ENCODE measurements at regions not wholly inside any gene's neighbourhood (a gene's known extent, or its start where the extent isn't known, plus 50 kb on each side); places are given as distances from the start of the nearest gene placed in this dataset.

DNA sequence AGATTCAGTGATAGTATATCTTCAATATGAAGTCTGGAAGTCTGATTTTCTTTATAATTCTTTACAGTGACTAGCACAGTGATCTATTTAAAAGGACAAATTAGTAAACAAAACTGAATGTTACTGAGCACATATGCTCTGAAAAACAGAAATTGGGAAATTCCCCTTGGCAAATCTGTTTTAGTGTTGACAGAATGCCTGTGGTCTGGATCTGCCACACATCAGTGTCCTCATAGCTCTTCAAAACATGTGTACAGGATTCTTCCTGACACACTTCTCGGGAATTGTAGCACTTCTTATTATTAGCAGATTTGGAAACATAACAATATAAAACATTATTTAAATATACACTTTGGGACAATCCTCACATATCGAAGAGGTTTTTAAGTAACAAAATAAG, 354.3 kb downstream of the COL12A1 start:
- no peak overlapping the region for H3K4me2 ChIP-seq
- ATAC-seq (no peak), DNase-seq (ENCODE audit: low spot score) (no peak)
- no peaks in the 10 kb centered on the region for H3K9me3 Mint-ChIP-seq
- H3F3A ChIP-seq (replicated peaks; ENCODE audit: low read depth) = no peaks in the 10 kb centered on the region
- no peaks in the 10 kb centered on the region for H3K27me3 Mint-ChIP-seq (ENCODE audit: insufficient read depth, low read depth, poor library complexity)
- H3K79me2 ChIP-seq (replicated peaks; ENCODE audit: insufficient read depth) = no peaks in the 10 kb centered on the region
- TF ChIP-seq, protein P1, sequence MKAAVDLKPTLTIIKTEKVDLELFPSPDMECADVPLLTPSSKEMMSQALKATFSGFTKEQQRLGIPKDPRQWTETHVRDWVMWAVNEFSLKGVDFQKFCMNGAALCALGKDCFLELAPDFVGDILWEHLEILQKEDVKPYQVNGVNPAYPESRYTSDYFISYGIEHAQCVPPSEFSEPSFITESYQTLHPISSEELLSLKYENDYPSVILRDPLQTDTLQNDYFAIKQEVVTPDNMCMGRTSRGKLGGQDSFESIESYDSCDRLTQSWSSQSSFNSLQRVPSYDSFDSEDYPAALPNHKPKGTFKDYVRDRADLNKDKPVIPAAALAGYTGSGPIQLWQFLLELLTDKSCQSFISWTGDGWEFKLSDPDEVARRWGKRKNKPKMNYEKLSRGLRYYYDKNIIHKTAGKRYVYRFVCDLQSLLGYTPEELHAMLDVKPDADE (IDR thresholded peaks at IDR 0.05) = no peak
- no peak overlapping the region for H3K27ac Mint-ChIP-seq
- no peaks in the 10 kb centered on the region for H3K27me3 ChIP-seq (ENCODE audit: insufficient read depth)
- H3K4me1 Mint-ChIP-seq = no peaks in the 10 kb centered on the region
- H3K4me3 Mint-ChIP-seq = no peak overlapping the region
- H3K36me3 ChIP-seq (ENCODE audit: insufficient read depth) = no peaks in the 10 kb centered on the region
- no peak overlapping the region for H3K27ac ChIP-seq (ENCODE audit: low read depth)
- peaks cover 9% of the 10 kb centered on the region; the same call in 1 of the 2 replicates for H3K9me2 ChIP-seq (ENCODE audit: insufficient read depth)
- H3K4me3 ChIP-seq = no peak overlapping the region
- H3K4me1 ChIP-seq (ENCODE audit: insufficient read depth) = no peaks in the 10 kb centered on the region
- no peak overlapping the region for H2AFZ ChIP-seq
- H3K36me3 Mint-ChIP-seq (ENCODE audit: low read depth) = no peaks in the 10 kb centered on the region
- H4K20me1 ChIP-seq (replicated peaks; ENCODE audit: insufficient read depth) = no peaks in the 10 kb centered on the region

DNA sequence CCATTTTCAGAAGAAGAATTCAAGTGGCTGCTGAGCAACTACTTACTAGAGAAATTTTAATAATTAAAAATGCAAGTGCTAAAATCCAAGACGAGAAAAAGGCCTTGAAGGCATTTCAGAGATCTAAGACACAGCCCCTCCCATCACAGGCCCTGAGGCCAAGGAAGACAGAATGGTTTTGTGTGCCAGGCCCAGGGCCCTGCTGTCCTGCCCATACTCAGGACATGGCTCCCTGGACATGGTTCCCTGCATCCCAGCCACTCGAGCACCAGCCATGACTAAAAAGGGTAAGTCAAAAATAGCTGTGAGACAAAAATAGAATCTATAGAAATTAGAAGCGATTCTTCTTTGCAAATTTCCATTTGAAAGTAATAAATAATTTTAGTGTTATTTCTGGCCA, 364.9 kb downstream of the COL12A1 start:
- no peak for DNase-seq (ENCODE audit: low spot score)
- Histone ChIP-seq H4K20me1 (replicated peaks; ENCODE audit: insufficient read depth) (no peaks in the 10 kb centered on the region), H2AFZ (no peak overlapping the region), H3F3A (replicated peaks; ENCODE audit: low read depth) (no peaks in the 10 kb centered on the region), H3K4me2 (no peak overlapping the region), H3K36me3 (ENCODE audit: insufficient read depth) (no peaks in the 10 kb centered on the region), H3K4me3 (no peak overlapping the region), H3K79me2 (replicated peaks; ENCODE audit: insufficient read depth) (no peaks in the 10 kb centered on the region), H3K27ac (ENCODE audit: low read depth) (no peak overlapping the region), H3K4me1 (ENCODE audit: insufficient read depth) (no peaks in the 10 kb centered on the region), H3K9me2 (ENCODE audit: insufficient read depth) (no peaks in the 10 kb centered on the region), H3K27me3 (ENCODE audit: insufficient read depth) (no peaks in the 10 kb centered on the region)
- Mint-ChIP-seq H3K27me3 (ENCODE audit: insufficient read depth, low read depth, poor library complexity) (no peaks in the 10 kb centered on the region), H3K27ac (no peak overlapping the region), H3K36me3 (ENCODE audit: low read depth) (no peaks in the 10 kb centered on the region), H3K4me3 (no peak overlapping the region), H3K9me3 (no peaks in the 10 kb centered on the region), H3K4me1 (no peaks in the 10 kb centered on the region)
- ATAC-seq = no peak
- TF ChIP-seq CREB1 (CRISPR knock-in tag; IDR thresholded peaks at IDR 0.05; ENCODE audit: low read depth) = no peak
- no peak for TF ChIP-seq STAT1 (IDR thresholded peaks at IDR 0.05; ENCODE audit: unreplicated experiment)
- TF ChIP-seq JUNB (IDR thresholded peaks at IDR 0.05; ENCODE audit: unreplicated experiment) = no peak
- TF ChIP-seq EZH2 (IDR thresholded peaks at IDR 0.05; ENCODE audit: low read depth, unreplicated experiment) = no peak
- TF ChIP-seq, protein P2, sequence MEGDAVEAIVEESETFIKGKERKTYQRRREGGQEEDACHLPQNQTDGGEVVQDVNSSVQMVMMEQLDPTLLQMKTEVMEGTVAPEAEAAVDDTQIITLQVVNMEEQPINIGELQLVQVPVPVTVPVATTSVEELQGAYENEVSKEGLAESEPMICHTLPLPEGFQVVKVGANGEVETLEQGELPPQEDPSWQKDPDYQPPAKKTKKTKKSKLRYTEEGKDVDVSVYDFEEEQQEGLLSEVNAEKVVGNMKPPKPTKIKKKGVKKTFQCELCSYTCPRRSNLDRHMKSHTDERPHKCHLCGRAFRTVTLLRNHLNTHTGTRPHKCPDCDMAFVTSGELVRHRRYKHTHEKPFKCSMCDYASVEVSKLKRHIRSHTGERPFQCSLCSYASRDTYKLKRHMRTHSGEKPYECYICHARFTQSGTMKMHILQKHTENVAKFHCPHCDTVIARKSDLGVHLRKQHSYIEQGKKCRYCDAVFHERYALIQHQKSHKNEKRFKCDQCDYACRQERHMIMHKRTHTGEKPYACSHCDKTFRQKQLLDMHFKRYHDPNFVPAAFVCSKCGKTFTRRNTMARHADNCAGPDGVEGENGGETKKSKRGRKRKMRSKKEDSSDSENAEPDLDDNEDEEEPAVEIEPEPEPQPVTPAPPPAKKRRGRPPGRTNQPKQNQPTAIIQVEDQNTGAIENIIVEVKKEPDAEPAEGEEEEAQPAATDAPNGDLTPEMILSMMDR (conservative IDR thresholded peaks at IDR 0.05; ENCODE audit: low read depth in 2 of 2) = no peak
- no peak for TF ChIP-seq EZH2phosphoT487 (IDR thresholded peaks at IDR 0.05; ENCODE audit: unreplicated experiment)

DNA sequence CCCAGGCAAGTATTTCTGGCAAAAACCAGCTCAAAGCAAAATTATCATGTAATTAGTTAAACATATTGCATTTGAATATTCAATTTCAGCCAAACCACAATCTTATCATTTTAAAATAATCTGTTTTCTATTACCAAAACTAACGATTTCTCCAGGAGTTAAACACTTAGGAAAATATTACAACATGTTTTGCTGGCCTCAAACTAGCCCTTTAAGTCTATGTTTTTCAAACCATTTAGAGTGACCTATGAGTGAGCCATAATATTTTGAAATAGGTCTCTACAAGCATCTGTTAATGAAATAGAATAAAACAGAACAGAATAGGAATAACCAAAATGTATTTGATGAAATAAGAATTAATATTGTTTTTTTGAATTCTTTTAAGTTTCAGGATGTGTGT, 370.9 kb downstream of the COL12A1 start:
- Histone ChIP-seq H3K4me3 (no peak overlapping the region), H2AFZ (no peak overlapping the region), H3K4me1 (ENCODE audit: insufficient read depth) (no peaks in the 10 kb centered on the region), H3K9me2 (ENCODE audit: insufficient read depth) (no peaks in the 10 kb centered on the region), H4K20me1 (replicated peaks; ENCODE audit: insufficient read depth) (no peaks in the 10 kb centered on the region), H3F3A (replicated peaks; ENCODE audit: low read depth) (no peaks in the 10 kb centered on the region), H3K36me3 (ENCODE audit: insufficient read depth) (no peaks in the 10 kb centered on the region), H3K4me2 (no peak overlapping the region), H3K27me3 (ENCODE audit: insufficient read depth) (no peaks in the 10 kb centered on the region), H3K27ac (ENCODE audit: low read depth) (no peak overlapping the region), H3K79me2 (replicated peaks; ENCODE audit: insufficient read depth) (no peaks in the 10 kb centered on the region)
- H3K27ac Mint-ChIP-seq = no peak overlapping the region
- H3K9me3 Mint-ChIP-seq = peaks cover 8% of the 10 kb centered on the region; the same call in 1 of the 3 replicates
- no peaks in the 10 kb centered on the region for H3K27me3 Mint-ChIP-seq (ENCODE audit: insufficient read depth, low read depth, poor library complexity)
- ATAC-seq = no peak
- H3K4me1 Mint-ChIP-seq = no peaks in the 10 kb centered on the region
- no peaks in the 10 kb centered on the region for H3K36me3 Mint-ChIP-seq (ENCODE audit: low read depth)
- H3K4me3 Mint-ChIP-seq = no peak overlapping the region
- DNase-seq (ENCODE audit: low spot score) = no peak
- TF ChIP-seq, protein P3, sequence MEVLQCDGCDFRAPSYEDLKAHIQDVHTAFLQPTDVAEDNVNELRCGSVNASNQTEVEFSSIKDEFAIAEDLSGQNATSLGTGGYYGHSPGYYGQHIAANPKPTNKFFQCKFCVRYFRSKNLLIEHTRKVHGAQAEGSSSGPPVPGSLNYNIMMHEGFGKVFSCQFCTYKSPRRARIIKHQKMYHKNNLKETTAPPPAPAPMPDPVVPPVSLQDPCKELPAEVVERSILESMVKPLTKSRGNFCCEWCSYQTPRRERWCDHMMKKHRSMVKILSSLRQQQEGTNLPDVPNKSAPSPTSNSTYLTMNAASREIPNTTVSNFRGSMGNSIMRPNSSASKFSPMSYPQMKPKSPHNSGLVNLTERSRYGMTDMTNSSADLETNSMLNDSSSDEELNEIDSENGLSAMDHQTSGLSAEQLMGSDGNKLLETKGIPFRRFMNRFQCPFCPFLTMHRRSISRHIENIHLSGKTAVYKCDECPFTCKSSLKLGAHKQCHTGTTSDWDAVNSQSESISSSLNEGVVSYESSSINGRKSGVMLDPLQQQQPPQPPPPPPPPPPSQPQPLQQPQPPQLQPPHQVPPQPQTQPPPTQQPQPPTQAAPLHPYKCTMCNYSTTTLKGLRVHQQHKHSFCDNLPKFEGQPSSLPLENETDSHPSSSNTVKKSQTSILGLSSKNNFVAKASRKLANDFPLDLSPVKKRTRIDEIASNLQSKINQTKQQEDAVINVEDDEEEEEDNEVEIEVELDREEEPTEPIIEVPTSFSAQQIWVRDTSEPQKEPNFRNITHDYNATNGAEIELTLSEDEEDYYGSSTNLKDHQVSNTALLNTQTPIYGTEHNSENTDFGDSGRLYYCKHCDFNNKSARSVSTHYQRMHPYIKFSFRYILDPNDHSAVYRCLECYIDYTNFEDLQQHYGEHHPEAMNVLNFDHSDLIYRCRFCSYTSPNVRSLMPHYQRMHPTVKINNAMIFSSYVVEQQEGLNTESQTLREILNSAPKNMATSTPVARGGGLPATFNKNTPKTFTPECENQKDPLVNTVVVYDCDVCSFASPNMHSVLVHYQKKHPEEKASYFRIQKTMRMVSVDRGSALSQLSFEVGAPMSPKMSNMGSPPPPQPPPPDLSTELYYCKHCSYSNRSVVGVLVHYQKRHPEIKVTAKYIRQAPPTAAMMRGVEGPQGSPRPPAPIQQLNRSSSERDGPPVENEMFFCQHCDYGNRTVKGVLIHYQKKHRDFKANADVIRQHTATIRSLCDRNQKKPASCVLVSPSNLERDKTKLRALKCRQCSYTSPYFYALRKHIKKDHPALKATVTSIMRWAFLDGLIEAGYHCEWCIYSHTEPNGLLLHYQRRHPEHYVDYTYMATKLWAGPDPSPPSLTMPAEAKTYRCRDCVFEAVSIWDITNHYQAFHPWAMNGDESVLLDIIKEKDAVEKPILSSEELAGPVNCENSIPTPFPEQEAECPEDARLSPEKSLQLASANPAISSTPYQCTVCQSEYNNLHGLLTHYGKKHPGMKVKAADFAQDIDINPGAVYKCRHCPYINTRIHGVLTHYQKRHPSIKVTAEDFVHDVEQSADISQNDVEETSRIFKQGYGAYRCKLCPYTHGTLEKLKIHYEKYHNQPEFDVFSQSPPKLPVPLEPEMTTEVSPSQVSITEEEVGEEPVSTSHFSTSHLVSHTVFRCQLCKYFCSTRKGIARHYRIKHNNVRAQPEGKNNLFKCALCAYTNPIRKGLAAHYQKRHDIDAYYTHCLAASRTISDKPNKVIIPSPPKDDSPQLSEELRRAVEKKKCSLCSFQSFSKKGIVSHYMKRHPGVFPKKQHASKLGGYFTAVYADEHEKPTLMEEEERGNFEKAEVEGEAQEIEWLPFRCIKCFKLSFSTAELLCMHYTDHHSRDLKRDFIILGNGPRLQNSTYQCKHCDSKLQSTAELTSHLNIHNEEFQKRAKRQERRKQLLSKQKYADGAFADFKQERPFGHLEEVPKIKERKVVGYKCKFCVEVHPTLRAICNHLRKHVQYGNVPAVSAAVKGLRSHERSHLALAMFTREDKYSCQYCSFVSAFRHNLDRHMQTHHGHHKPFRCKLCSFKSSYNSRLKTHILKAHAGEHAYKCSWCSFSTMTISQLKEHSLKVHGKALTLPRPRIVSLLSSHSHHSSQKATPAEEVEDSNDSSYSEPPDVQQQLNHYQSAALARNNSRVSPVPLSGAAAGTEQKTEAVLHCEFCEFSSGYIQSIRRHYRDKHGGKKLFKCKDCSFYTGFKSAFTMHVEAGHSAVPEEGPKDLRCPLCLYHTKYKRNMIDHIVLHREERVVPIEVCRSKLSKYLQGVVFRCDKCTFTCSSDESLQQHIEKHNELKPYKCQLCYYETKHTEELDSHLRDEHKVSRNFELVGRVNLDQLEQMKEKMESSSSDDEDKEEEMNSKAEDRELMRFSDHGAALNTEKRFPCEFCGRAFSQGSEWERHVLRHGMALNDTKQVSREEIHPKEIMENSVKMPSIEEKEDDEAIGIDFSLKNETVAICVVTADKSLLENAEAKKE (CRISPR knock-in tag; IDR thresholded peaks at IDR 0.05) = no peak
- TF ChIP-seq JUNB (IDR thresholded peaks at IDR 0.05; ENCODE audit: unreplicated experiment) (no peak), CREB1 (CRISPR knock-in tag; IDR thresholded peaks at IDR 0.05; ENCODE audit: low read depth) (no peak)

Measured in GM23338 (cell line).